Esophagus muscularis mucosa (tissue), 4 donors: ENCODE measurements at regions not wholly inside any gene's neighbourhood (a gene's known extent, or its start where the extent isn't known, plus 50 kb on each side); places are given as distances from the start of the nearest gene placed in this dataset.

Experiments used
- EP300 ChIP-seq: sonication (generic); formaldehyde crosslinking; IDR thresholded peaks from one replicate; pipeline ENCODE4 v1.6.1; 2017; ENCODE audit warnings: antibody characterized with exemption
- POLR2A ChIP-seq: fragments of 450-650 bp; IDR thresholded peaks from one replicate; pipeline ENCODE4 v1.6.1; 2017; ENCODE audit warnings: antibody characterized with exemption, moderate library complexity, mild to moderate bottlenecking, low read depth
- TF ChIP-seq, protein P1 (sequence below), 3 experiments: fragments of 200-600 bp in 2 of 3; fragments of 450-650 bp in 1 of 3; sonication (generic) in 2 of 3; IDR thresholded peaks; one replicate each; pipeline ENCODE4 v1.5.1; 2017 to 2019; ENCODE audit warnings: antibody characterized with exemption in 3 of 3, mild to moderate bottlenecking in 2 of 3, moderate library complexity in 1 of 3

DNA sequence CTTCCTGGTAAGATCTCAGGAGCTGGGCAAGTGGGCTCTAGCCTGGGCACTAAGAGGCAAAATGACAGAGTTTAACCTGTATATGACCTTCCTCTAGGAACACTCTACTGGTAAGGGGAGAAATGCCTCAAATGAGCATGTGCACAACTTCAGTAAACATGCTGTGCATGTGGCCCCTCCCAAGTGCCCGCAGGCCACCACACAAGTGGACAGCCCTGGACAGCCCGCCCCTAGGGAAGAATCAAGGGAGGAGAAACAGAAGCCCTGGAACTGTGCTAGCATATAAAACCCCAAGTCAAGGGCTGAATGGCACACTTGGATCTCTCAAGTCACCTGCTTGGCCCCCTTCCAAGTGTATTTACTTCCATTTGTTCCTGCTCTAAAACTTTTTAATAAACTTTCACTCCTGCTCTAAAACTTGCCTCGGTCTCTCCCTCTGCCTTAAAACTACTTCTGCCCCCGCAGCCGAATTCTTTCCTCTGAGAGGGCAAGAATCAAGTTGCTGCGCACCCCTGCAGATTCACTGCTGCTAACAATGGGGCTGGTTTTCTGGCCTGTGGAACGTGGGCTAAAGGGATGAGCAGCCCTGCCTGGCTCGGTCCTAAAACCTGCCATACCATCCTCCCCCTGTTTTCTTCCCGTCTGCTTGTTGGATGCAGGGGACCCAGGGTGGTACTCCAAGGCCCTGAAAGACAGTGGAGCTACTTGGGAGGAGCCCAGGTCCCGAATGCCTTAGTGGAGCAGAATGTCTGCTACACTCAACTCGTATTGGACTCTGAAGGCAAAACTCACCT lies 93.5 kb downstream of the IER5 start:
- TF ChIP-seq, protein P1, sequence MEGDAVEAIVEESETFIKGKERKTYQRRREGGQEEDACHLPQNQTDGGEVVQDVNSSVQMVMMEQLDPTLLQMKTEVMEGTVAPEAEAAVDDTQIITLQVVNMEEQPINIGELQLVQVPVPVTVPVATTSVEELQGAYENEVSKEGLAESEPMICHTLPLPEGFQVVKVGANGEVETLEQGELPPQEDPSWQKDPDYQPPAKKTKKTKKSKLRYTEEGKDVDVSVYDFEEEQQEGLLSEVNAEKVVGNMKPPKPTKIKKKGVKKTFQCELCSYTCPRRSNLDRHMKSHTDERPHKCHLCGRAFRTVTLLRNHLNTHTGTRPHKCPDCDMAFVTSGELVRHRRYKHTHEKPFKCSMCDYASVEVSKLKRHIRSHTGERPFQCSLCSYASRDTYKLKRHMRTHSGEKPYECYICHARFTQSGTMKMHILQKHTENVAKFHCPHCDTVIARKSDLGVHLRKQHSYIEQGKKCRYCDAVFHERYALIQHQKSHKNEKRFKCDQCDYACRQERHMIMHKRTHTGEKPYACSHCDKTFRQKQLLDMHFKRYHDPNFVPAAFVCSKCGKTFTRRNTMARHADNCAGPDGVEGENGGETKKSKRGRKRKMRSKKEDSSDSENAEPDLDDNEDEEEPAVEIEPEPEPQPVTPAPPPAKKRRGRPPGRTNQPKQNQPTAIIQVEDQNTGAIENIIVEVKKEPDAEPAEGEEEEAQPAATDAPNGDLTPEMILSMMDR (IDR thresholded peaks at IDR 0.05): no peak
- TF ChIP-seq EP300 (no peak), POLR2A (no peak)
